PC-9 (cell line): ENCODE measurements at regions not wholly inside any gene's neighbourhood (a gene's known extent, or its start where the extent isn't known, plus 50 kb on each side); places are given as distances from the start of the nearest gene placed in this dataset.

Experiments used
- EZH2 ChIP-seq: fragments of 200-600 bp; sonication (generic); IDR thresholded peaks from 2 replicates; pipeline ENCODE4 v1.8.0; 2017; ENCODE audit warnings: antibody characterized with exemption, low read depth
- TF ChIP-seq, protein P1 (sequence below): fragments of 200-600 bp; sonication (generic); conservative IDR thresholded peaks from 2 replicates; pipeline ENCODE4 v1.6.1; 2017; ENCODE audit warnings: mixed run types, antibody characterized with exemption, mild to moderate bottlenecking, moderate library complexity

DNA sequence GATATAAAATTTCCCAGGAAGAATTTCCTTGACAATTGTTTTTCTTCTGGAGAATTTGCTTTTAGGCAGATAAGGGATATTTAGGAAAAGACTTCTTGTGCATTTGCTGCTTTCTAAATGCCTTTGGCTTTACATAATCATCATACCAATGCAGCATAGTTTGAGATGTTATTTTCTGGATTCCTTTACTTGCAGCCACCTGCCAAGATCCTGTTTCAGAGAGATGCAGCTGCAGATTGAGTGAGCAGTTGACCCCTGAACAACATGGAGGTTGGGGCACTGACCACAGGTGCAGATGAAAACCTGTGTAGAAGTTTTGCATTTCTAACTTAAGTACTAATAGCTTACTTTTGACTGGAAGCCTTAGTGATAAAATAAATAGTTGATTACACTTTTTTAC lies 257.9 kb downstream of the RPIA start:
- TF ChIP-seq EZH2, result no peak
- TF ChIP-seq, protein P1, sequence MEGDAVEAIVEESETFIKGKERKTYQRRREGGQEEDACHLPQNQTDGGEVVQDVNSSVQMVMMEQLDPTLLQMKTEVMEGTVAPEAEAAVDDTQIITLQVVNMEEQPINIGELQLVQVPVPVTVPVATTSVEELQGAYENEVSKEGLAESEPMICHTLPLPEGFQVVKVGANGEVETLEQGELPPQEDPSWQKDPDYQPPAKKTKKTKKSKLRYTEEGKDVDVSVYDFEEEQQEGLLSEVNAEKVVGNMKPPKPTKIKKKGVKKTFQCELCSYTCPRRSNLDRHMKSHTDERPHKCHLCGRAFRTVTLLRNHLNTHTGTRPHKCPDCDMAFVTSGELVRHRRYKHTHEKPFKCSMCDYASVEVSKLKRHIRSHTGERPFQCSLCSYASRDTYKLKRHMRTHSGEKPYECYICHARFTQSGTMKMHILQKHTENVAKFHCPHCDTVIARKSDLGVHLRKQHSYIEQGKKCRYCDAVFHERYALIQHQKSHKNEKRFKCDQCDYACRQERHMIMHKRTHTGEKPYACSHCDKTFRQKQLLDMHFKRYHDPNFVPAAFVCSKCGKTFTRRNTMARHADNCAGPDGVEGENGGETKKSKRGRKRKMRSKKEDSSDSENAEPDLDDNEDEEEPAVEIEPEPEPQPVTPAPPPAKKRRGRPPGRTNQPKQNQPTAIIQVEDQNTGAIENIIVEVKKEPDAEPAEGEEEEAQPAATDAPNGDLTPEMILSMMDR, result no peak
